Brain pericyte (primary cell): ENCODE measurements at regions not wholly inside any gene's neighbourhood (a gene's known extent, or its start where the extent isn't known, plus 50 kb on each side); places are given as distances from the start of the nearest gene placed in this dataset.
A peak's percentile ranks its signal among the peaks of the same experiment; 100 is the strongest.
"Not testable (repeated sequence)": the region's sequence is repeated elsewhere in the genome, so short reads cannot be mapped to it uniquely, and the experiment has no call there.

Source experiments
- DNase-seq: peaks from one replicate; pipeline ENCODE4 v3.0.0-alpha.2; 2012; ENCODE audit warnings: low read depth, low spot score

GRCh38 chr1:235059221-235059620, 69.4 kb downstream of the TOMM20 start:
- DNase-seq = no peak

- DNase-seq = no peak
Measured at GRCh38 chr1:235058695-235059094, 69.9 kb downstream of the TOMM20 start.

DNA sequence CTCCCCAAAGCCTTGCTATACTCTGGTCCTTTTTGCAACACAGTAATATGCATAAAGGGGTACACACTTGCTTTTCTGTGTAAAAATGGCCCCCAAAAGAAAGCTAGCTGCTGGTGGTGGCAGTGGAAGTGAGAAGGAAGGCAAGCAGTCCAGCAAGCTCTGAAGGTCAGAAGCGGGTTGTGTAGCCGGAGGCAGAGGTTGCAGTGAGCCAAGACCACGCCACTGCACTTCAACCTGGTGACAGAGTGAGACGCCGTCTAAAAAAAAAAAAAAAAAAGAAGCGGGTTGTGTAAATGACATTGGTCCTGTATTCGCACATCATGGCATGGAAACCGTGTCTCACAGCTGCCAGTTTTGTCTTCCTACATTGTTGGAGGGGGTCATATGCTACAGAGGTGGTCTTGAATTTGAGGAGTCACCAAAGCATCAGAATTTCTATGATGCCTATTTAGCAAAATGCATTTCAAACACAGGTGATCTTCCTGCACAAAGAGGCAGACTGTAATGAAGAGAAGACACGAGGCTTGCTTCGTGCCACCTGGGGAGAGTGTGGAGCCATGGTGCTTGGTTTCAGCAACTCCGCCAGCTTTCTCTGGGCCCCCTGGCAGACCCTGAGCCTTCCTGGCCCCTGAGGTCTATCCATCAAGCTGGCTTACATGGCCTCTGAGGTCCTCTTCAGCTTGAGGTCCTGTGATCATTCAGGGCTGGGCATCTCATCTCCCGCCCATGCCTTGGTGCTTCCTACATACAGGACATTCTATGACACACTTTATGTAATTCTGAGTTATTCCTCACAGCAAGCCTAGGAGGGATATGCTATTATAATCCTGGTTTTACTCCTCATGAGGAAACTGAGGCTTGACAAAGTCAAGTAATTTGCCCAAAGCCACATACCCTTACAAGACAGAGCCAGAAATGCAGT, 71.0 kb downstream of the TOMM20 start:
- DNase-seq = no peak

GRCh38 chr1:235056937-235057336, 71.7 kb downstream of the TOMM20 start:
- no peak for DNase-seq

DNA sequence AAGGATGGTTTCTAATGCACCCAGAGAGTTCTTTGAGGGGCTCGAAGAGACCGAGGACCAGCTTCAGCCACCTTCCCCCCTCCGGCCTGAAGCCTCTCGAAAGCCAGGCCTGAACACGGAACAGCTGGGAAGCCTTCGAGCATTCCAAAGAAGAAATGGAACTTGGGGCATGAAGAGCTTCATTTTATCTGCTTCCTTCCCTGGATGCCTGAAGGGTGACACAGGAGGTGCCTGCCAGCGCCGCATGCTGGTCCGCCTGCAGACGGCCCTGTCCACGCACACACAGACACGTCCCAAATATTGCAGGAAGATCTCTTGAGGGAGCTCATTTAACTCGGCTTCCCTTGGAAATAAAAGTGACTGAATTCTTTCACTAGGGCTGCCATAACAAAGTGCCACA, 73.7 kb downstream of the TOMM20 start:
- DNase-seq = no peak

GRCh38 chr1:235054466-235054865, 74.2 kb downstream of the TOMM20 start:
- DNase-seq = no peak

GRCh38 chr1:235052067-235053008, 76.3 kb downstream of the TOMM20 start:
- no peak for DNase-seq

DNA sequence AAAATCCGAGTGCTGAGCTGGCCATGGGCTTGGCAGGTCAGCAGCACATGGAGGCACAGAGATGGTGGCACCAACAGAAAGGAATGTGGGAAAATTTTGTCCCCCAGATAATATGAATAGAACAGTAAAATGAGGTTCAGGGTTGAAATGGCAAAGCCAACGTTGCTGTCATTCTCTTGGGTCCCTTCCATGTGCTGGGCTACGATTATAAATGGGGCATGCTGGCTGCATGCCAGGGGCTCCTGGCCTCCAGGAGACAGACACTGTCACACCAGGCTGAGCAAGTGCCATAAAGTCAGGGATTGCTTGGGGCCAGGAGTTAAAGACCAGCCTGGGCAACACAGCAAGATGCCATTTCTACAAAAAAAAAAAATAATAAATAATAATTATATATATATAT, 77.1 kb downstream of the TOMM20 start:
- no peak for DNase-seq

- no peak for DNase-seq
Measured at GRCh38 chr1:235050911-235051360, 77.7 kb downstream of the TOMM20 start.

GRCh38 chr1:235049716-235050378, 78.8 kb downstream of the TOMM20 start:
- not testable (repeated sequence) for DNase-seq

DNA sequence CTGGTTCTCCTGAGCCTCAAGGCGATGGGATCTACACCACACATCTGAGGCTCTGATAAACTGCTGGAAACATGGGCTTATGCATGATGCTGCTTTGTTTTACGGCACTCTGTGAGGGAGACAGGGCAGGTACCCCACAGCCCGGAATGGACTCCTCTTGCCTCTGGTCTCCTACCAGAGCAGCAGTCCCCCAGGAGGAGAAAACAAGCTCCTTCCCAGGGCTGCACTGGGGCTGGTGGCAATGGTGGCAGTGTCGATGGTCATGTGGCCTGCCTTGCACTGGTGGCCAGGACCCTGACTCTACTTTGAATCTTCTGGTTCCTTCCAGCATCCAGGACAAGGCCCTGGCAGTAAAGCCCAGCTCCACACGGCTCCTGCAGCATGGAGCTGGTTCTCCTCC, 79.4 kb downstream of the TOMM20 start:
- no peak for DNase-seq

DNA sequence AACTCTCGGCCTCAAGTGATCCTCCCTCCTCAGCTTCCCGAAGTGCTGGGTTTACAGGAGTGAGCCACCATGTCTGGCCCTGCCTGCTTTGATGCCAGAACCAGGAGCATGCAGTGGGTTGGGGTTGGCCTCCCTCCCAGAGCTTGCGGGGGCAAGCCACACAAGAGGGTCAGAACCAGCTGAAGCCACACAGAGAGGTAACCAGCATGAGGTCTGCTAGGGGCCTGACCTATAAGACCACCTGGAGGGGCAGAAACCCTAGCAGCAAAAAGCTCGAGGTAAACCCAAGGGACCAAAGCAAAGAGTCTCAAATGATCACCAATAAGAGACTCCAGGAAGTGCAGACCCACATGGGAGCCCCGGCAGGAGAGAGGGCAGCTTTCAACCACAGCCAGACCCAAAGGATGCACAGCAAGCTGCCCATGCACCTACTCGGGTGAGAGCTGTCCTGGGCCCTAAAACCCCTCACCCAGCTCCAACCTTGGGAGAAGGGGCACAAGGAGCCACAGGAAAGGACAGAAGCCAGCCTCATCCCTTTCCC, 81.2 kb downstream of the TOMM20 start:
- DNase-seq = peak; percentile 78

DNA sequence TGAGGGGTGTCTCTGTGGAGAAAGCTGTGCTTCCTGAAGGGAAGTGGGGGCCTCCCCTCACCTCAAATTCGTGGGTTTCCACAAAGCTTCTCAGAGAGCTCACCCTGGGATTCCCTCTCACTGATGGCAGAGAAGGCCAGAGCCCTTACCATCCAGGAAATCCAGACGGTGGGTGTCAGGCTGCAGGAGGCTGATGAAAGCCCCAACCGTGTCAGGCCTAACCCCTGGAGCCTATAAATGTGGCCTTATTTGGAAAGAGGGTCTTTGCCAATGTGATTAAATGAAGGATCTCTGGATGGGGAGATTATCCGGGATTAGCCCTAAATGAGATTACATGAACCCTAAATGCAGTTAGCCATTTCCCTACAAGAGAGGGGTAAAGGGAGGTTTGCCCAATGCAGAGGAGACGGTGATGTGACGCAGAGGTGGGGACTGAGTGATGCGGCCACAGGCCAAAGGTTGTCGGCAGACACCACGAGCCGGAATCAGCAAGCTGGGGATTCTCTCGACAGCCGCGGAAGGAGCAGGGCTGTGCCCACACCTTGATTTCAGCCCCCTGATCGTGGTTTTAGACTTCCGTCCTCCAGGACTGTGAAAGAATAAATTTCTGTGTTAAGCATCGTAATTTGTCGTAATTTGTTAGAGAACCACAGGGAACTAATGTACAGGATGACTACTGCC, 82.6 kb downstream of the TOMM20 start:
- DNase-seq = no peak

GRCh38 chr1:235045034-235045690, 83.5 kb downstream of the TOMM20 start:
- DNase-seq = no peak

DNA sequence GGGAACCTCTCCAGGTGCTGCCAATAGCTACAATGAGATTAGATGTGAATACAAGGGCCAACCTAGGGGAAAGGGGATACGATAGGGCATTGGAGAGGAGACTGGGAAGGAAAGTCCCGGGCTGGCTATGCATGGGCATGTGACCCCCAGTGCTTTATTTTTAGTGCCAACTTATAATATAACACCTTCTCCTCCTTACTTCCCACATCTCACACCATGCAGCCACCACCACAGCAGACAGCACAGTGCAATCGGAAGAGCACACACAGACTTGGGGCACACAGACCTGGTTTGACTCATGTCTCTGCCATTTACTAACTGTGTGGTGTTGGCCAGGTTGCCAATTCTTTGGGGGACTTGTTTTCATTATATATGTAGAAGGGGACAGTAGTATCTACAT, 85.4 kb downstream of the TOMM20 start:
- no peak for DNase-seq

DNA sequence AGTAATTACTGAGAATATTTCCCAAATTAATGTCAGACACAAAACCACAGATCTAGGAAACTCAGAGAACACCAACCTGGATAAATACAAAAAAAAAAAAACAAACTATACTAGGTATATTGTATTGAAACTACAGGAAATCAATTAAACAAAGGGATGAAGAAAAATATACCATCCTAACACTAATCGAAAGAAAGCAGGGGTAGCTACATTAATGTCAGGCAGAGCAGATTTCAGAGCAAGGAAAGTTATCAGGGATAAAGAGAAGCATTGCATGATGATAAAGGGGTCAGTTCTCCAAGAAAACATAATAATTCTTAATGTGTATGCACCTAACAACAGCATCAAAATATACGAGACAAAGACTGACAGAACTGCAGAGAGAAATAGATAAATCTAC, 89.9 kb downstream of the TOMM20 start:
- no peak for DNase-seq

- DNase-seq = no peak
Measured at GRCh38 chr1:235035928-235036327, 92.7 kb downstream of the TOMM20 start.

DNA sequence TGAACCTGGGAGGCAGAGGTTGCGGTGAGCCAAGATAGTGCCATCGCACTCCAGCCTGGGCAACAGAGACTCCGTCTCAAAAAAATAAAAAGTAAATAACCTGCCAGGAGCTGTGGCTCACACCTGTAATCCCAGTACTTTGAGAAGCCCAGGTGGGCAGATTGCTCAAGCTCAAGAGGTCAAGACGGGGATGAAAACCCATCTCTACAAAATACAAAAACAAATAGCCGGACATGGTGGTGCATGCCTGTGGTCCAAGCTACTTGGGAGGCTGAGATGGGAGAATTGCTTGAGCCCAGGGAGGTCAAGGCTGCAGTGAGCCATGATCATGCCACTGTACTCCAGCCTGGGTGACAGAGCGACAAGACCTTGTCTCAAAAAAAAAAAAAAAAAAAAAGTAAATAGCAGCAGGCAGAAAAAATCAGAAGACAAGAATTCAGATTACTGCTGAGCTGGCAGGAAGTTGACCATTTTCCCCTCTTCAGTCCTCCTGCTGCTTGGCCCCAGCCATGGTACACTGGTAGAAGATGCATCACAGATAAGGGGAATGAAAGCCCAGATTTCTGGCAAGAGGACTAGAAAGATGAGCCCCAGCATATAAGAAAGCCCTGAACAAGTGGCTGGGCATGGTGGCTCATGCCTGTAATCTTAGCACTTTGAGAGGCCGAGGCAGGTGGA, 97.6 kb downstream of the TOMM20 start:
- DNase-seq = no peak

DNA sequence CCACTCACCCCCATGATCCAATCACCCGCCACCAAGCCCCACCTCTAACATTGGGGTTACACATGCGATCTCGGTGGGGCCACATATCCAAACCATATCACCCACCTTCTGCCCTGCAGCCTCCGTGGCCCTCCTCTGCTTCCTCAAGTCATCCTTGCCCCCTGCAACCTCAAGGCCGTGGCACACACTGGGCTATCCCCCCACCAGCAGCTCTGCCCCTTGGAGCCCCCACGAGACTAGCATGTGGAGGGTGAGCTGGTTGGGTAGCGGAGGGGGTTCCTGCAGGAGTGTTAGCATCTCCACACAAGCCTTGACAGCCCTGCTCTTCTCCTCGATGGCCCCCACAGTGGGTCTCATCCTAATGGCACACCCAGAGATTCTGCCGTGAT, 100.8 kb downstream of the TOMM20 start:
- no peak for DNase-seq
